ENCODE measurements at regions not wholly inside any gene's neighbourhood (a gene's known extent, or its start where the extent isn't known, plus 50 kb on each side); places are given as distances from the start of the nearest gene placed in this dataset.
"Not testable (repeated sequence)": the region's sequence is repeated elsewhere in the genome, so short reads cannot be mapped to it uniquely, and the experiment has no call there.

GRCh38 chr1:68826836-68827235, 330.0 kb upstream of the DEPDC1 start:
- CTCF ChIA-PET: no interaction called here
- DNase-seq (ENCODE audit: low spot score): no peak
- POLR2A ChIA-PET (ENCODE audit: low non-redundant PET): no interaction called here
- no peak overlapping the region for H3K27ac ChIP-seq
- no peak for TF ChIP-seq CTCF (conservative IDR thresholded peaks at IDR 0.05; ENCODE audit: low read depth)

- TF ChIP-seq CTCF (conservative IDR thresholded peaks at IDR 0.05; ENCODE audit: low read depth): no peak
- CTCF ChIA-PET: no interaction called here
- POLR2A ChIA-PET (ENCODE audit: low non-redundant PET): no interaction called here
- DNase-seq (ENCODE audit: low spot score): no peak
- no peak overlapping the region for H3K27ac ChIP-seq
These were observed 330.4 kb upstream of the DEPDC1 start for GRCh38 chr1:68827261-68827660.

- CTCF ChIA-PET: no interaction called here
These were observed 331.1 kb upstream of the DEPDC1 start for GRCh38 chr1:68828013-68828412.

GRCh38 chr1:68831281-68831680, 334.4 kb upstream of the DEPDC1 start:
- ChIA-PET POLR2A (ENCODE audit: low non-redundant PET) (no interaction called here), CTCF (interaction anchor here (0.6 kb wide), 1 partner anchor 509 kb away, joined by 4 read pairs; no protein-coding TSS in a partner anchor)
- H3K27ac ChIP-seq: no peak overlapping the region
- DNase-seq (ENCODE audit: low spot score): no peak
- no peak for TF ChIP-seq CTCF (conservative IDR thresholded peaks at IDR 0.05; ENCODE audit: low read depth)

More at GRCh38 chr1:68828013-68828412, 331.1 kb upstream of the DEPDC1 start:
- no peak for DNase-seq (ENCODE audit: low spot score)
- POLR2A ChIA-PET (ENCODE audit: low non-redundant PET): no interaction called here
- no peak overlapping the region for H3K27ac ChIP-seq
- TF ChIP-seq CTCF (conservative IDR thresholded peaks at IDR 0.05; ENCODE audit: low read depth): no peak

GRCh38 chr1:68848017-68848416, 351.1 kb upstream of the DEPDC1 start:
- ChIA-PET POLR2A (ENCODE audit: low non-redundant PET) (no interaction called here), CTCF (no interaction called here)
- no peak overlapping the region for H3K27ac ChIP-seq
- no peak for TF ChIP-seq CTCF (conservative IDR thresholded peaks at IDR 0.05; ENCODE audit: low read depth)
- DNase-seq (ENCODE audit: low spot score): no peak

GRCh38 chr1:68868606-68869005, 371.7 kb upstream of the DEPDC1 start:
- no peak for DNase-seq (ENCODE audit: low spot score)
- TF ChIP-seq CTCF (conservative IDR thresholded peaks at IDR 0.05; ENCODE audit: low read depth): no peak
- ChIA-PET CTCF (interaction anchor here (0.6 kb wide), 1 partner anchor 775 kb away, joined by 3 read pairs; no protein-coding TSS in a partner anchor), POLR2A (ENCODE audit: low non-redundant PET) (no interaction called here)
- H3K27ac ChIP-seq: no peak overlapping the region

GRCh38 chr1:68873144-68873543, 376.3 kb upstream of the DEPDC1 start:
- no peak overlapping the region for H3K27ac ChIP-seq
- DNase-seq (ENCODE audit: low spot score): no peak
- no peak for TF ChIP-seq CTCF (conservative IDR thresholded peaks at IDR 0.05; ENCODE audit: low read depth)
- CTCF ChIA-PET: no interaction called here
- POLR2A ChIA-PET (ENCODE audit: low non-redundant PET): no interaction called here

- H3K27ac ChIP-seq; POLR2A ChIA-PET (ENCODE audit: low non-redundant PET); DNase-seq (ENCODE audit: low spot score): not testable (repeated sequence)
- CTCF ChIA-PET: interaction anchor here (0.6 kb wide), 1 partner anchor 1512 kb away, joined by 3 read pairs; no protein-coding TSS in a partner anchor
These were observed 384.7 kb upstream of the DEPDC1 start for GRCh38 chr1:68881330-68882194.

Measured in RWPE1 (cell line).